Caki2 (cell line): ENCODE measurements at regions not wholly inside any gene's neighbourhood (a gene's known extent, or its start where the extent isn't known, plus 50 kb on each side); places are given as distances from the start of the nearest gene placed in this dataset.
"Not testable (repeated sequence)": the region's sequence is repeated elsewhere in the genome, so short reads cannot be mapped to it uniquely, and the experiment has no call there.

Experiments used
- DNase-seq: peaks from one replicate; pipeline ENCODE4 v3.0.0-alpha.2; 2015; ENCODE audit warnings: low read depth
- in situ Hi-C: cut with HindIII; loops from 2 replicates; pipeline ENCODE4 v1.10.0; 2016; ENCODE audit warnings: low sequenced_read_pairs, low pct_unique_long_range_greater_than_20kb, mixed read lengths

DNA sequence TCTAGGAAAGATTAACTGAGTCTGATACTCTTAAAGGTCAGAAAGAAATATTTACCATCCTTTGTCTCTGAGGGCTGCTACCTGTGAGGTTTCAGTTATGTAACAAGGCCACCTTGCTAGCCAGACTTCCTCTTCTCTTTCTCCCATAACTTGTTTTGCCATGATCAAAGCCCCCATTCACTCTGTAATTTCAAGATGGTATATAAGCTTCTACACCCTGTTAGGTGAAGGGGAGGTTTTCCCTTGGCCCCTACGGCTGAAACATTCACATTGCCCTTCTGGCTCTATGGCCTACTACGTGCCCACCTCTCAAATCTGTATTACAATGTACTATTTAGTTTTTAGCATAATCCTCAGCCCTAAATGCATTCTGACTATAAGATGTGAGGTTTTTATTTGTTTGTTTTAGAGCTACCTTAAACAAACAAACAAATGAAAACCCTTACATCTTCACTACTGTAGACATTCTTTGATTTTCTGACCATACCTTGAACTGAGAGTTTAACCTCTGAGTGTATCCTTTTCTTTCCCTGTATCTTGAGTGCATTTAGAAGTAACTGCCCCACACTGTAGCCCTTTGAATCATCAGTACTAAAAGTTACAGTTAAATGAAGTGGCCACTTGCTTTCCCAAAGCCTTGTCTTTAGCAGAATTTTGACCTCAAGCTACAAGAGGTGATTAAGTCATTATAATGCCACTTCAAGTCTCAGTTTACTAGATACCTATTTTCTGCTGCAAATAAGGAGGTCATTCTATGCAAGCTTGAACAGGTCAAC, 332.2 kb downstream of the SOCS6 start:
- in situ Hi-C loops = no loop called here
- DNase-seq = no peak

DNA sequence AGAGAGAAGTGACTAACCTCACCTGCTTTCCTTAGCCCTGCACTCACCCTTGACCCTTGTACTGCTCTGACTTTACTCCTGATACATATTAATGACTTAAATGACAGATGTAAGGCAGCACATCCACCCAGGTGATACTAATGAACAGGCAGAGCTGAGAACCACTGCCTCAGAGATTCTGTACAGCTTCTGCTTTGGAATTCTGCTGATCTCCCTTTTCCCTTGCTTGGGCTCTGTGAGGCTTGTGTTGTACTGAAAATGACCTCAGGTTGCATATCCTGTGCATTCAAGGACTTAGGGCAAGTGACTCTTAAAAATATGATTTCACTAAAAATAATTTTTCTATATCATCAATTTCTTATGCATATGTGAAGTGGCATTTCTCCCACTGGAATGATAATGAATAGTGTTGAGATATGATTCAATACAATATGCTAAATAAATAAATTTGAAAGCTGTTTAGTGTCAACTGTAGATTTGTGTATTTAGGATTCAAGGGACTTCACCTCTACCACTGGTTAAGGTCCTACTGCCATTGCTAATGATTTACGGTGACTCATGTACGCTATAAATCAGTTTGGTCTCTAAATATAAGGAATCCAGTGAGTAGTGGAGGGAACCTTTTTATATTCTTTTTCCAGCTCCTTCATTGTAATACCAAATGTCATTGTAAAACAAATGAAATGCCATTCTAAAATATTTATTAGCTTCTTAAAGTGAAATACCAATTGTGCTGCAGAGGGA, 328.3 kb downstream of the SOCS6 start:
- DNase-seq = no peak
- in situ Hi-C loops = no loop called here

DNA sequence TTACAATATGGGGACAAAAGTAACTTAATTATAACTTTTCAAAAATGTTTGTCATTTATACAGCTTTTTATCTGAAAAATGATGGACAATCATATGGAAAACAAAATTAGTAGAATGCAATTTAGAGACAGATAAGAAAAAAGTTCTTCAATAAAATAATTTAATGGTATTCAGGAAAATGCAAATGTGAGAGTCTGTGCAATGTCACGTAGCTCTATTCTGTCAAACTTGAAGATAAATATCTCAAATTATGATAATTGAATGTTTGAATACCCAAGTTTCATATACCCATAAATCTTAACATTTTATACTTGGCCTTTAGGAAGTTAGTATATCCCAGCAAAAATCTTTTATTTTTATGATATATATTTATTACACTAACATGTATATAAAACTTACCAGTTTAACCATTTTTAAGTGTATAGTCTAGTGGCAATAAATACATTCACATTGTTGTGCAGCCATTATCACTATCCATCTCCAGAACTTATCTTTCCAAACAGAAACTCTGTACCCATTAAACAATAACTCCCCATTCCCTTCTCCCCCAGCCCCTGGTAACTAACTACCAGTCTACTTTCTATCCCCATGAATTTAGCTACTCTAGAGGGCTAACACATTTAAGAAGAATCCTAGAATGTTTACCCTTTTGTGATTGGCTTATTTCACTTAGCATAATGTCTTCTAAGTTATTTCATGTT, 311.5 kb downstream of the SOCS6 start:
- DNase-seq = no peak
- in situ Hi-C loops = no loop called here

DNA sequence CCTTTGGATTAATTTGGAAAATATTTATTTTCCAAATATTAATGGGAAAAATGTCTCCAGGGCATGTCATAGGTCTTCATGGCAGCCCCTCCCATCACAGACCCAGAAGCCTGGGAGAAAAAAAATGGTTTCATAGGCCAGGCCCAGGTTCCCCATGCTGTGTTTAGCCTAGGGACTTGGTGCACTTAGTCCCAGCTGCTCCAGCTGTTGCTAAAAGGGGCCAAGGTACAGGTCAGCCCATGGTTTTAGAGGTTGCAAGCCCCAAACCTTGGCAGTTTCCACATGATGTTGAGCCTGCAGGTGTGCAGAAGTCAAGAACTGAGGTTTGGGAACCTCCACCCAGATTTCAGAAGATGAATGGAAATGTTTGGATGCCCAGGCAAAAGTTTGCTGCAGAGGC, 309.6 kb downstream of the SOCS6 start:
- no peak for DNase-seq

DNA sequence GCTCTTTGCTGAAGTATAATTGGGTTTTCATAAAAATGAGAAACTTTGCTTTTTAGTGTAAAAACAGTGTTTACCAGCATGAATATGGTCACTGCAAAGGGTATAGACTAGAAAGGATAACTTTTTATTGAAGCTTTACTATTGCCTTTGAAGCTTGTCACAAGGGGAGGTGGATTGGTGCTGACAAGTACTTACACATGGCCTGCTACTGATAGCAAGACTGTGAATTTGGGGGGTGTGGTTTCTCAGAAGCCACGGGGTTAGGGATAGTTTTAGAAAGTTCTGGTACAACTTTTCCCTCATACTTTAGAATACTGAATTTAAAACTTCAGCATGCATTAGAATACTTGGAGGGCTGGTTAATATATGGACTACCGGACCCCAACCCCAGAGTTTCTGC, 294.1 kb downstream of the SOCS6 start:
- no peak for DNase-seq
- in situ Hi-C loops = no loop called here

More for the DNA sequence above, 309.6 kb downstream of the SOCS6 start:
- in situ Hi-C loops = no loop called here

DNA sequence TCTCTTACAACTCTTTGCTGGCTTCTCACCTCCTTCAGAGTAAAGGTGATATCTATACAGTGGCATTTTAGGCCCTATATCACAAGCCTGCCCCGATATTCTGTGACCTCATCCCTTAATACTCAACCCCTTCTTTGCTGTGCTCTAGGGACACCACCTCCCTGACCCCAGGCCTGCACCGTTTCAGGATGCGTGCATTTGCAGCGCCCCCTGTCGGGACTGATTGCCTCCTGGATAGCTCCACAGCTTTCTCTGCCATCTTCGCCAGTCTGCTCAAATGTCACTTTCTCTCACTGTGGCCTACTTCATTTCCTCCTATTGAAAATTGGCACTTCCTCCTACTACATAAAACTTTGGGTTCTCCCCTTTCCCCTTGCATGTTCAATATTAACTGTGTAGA, 289.6 kb downstream of the SOCS6 start:
- DNase-seq = no peak
- in situ Hi-C loops = no loop called here

DNA sequence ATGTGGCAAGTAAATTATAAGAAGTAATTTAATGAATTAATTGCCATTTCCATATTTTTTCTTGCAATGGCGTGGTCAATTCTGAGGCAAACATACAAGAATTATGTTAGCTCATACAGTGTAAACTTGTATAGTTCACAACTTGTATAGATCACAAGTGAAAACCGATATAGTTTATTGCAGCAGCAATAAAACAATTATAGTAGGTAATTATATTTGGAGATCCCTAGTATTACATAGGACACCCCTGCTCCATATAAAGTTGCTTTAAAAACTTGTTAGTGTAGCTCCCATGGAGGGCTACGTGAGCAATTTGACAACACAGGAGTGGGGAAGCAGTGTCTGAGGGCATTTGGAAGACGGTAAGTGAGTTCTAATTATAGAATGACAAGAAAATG, 288.2 kb downstream of the SOCS6 start:
- no peak for DNase-seq
- in situ Hi-C loops = no loop called here

DNA sequence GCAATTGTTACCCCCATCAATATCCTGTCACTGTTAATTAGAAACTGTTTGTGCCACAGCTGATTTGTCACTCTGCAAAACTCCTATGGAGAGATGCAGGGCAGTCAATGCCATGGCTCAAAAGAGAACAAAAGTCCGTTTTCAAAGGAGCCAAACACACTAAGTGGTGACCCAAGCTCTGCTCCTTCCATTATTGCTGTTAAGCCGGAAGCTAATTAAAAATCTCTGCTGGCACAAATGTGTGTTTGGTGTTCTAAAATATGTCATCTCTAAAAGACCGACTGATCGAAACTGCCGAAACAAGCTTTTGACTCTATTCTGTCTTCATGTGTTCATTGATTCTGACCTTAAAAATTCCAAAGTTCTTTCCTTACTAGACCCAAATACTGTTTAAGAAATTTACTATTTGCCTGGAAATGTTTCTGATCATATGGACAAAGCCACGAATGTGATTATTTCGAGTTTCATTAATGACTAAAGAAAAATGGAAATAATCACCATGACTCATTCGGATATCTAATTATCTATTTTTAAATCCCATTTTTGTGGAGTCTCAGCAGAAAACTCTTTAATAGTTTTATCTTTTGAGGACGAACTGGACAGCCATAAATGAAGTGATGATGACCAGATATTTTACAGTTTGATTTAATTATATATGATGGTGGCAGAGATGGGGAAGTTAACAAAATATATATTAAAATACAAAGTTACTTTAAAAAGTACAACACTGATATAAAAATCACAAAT, 287.6 kb downstream of the SOCS6 start:
- in situ Hi-C loops = no loop called here
- no peak for DNase-seq

DNA sequence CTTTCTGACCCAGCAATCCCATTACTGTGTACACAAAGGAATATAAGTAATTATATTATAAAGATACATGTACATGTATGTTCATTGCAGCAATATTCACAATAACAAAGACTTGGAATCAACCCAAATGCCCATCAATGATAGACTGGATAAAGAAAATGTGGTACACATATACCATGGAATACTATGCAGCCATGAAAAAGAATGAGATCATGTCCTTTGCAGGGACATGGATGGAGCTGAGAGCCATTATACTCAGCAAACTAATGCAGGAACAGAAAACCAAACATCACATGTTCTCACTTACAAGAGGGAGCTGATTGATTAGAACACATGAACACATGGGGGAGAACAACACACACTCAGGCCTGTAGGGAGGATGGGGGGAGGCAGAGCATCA, 286.1 kb downstream of the SOCS6 start:
- DNase-seq, in situ Hi-C loops: not testable (repeated sequence)

DNA sequence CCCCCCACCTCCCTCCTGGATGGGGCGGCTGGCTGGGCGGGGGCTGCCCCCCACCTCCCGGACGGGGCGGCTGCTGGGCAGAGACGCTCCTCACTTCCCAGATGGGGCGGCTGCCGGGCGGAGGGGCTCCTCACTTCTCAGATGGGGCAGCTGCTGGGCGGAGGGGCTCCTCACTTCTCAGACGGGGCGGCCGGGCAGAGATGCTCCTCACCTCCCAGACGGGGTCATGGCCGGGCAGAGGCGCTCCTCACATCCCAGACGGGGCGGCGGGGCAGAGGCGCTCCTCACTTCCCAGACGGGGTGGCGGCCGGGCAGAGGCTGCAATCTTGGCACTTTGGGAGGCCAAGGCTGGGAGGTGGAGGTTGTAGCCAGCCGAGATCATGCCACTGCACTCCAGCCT, 280.8 kb downstream of the SOCS6 start:
- DNase-seq, in situ Hi-C loops: not testable (repeated sequence)

DNA sequence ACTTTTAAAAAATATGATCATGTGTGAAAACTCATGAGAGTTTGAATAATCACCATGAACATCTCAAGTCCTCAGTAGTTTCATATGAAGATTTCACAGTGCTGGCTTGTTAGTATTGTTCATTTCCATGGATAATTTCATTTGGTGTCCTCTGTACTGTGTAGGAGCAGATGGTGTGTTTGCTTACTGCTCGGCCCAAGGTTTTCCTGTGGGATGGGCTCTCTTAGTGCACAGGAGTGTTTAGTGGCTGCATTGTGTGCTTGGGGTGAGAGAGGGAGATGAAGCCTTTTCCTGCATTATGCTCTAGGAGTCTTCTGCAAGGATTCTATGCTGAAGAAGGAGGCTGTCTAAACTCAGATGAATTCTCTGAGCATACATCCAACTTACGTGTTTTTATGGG, 270.6 kb downstream of the SOCS6 start:
- in situ Hi-C loops = no loop called here
- no peak for DNase-seq

DNA sequence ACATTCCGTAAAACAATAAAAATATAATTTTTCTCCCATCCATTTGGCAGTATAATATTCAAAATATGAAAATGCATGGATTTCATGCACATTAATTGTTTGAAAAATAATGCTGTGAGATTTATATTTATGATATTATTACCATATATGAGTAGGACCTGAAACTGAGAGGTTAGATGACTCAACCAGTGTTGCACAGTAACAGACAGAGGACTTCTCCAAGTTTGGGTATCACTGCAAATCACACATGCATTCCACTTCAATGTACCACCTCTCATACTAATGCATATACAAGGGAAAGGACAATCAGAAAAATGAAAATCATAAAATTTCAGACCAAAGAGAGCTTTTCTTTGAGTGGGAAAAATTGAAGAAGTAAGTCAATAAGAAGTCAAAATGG, 269.5 kb downstream of the SOCS6 start:
- no peak for DNase-seq
- in situ Hi-C loops = no loop called here

DNA sequence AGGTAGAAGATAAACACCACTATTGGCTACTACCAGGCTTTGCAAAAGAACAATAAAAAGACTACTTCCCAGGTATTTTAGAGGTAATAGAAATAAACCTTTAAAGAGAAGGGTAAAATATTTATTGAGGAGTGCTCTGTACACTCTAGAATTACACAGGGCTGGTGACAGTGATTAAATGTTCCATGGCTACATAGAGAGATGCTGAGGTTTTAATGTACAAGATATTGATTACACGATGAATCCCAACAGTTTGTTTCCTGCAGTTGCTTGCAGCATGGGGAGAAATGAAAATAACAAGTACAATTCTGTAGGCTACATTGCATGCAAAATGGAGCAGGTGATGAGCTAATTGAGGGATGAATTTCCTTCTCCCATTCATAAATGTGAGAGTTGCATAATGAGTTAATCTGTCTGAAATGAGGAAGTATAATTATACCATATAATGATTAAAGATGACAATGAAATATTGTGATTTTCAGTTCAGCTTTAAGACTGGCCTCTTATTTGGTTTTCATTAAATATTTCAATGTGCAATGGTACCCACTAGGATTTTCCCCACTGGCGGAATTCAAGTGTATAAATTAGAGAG, 266.1 kb downstream of the SOCS6 start:
- in situ Hi-C loops = no loop called here
- no peak for DNase-seq

DNA sequence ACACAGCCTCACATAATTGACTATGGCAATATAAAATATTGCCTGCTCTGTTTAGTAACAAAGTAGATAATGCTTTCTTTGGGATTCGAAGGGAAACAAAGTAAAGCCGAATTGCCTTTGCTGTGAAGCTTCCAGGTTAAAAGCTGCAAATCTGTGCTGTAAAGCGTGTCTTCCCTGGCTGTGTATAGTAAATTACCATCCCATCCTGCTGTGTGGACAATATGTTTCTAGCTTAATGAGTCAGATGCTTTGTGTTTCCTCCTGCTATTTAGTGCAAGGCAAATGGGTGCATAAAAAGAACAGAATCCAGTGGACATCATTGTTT, 265.1 kb downstream of the SOCS6 start:
- no peak for DNase-seq
- in situ Hi-C loops = no loop called here

DNA sequence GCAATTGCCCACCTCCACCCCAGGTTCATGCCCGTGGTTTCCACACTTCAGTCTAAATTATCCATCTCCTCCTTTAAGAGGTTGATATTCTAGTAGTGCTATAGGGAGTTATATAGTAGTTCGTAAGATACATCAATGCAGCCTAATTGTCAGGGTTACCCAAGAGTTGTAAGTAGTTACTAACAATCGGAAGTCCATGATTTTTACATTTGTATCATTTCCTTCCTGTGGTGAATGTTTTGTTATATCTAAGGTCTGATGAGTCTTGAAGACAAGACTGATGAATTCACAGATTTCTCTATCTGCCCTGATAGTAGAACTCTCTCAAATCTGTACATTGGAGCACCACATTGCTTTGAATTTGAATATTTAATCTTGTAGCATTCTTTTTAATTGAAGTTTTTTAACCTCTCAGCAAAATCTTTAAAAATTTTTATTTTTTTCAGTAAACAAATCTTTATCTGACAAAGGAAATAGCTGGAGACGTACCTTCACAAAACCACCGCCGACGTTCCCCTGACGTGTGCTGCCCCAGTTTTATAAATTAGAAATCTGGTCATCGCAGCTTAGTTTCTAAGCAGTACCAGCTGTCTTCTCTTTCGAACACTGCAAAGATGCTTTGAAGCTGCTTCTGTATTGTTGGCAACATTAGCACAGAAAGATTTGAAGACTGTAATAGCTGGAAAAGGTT, 264.5 kb downstream of the SOCS6 start:
- no peak for DNase-seq
- in situ Hi-C loops = no loop called here

DNA sequence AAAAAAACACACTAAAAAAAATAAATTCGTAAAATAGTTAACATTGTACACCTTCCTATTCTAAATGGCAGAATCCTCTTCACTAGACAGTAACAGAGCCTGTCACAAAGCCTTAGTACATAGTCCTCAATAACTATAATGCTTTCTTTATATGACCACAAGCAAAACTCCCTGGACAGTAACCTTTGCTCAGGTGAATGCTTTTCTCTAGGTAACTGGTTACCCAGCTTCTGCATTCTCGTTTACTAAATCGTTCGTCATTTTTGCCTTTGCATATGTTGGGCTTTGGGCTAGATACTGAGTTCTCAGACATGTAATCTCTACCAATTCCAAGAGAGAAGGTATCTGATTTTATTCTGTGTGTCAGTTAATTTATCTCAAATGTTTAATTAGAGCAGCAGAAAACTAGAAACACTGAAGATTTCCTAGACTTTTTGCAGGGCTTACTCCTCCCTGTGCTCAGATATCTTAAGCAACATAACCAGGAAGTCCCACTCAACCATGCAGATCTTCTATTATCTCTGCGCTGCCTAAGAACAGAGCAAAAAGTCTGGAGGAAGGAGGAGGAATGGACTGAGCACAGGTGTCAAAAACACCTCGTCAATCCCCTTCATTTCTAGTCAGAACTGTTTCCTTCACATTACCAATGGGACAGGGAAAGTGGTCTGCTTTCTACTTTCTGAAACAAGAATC, 247.7 kb downstream of the SOCS6 start:
- DNase-seq = no peak
- in situ Hi-C loops = no loop called here

DNA sequence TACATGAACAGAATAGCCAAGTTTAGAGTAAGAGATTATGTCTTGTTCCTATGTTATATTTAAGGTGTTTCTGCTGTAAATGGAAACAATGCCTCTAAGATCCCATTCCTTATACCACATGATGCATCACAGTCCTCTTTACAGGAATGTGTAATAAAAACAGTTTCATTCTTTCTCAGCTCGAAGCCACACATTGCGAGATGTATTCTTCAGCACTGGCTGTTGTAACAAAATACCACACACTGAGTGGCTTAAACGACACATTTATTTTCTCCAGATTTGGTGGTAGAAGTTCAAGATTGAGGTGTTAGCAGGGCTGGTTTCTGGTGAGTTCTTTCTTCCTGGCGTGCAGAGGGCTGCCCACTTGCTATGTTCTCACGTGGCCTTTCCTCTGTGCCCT, 246.2 kb downstream of the SOCS6 start:
- in situ Hi-C loops = no loop called here
- DNase-seq = no peak
